GM12865 (cell line): ENCODE measurements at regions not wholly inside any gene's neighbourhood (a gene's known extent, or its start where the extent isn't known, plus 50 kb on each side); places are given as distances from the start of the nearest gene placed in this dataset.

Source experiments
- DNase-seq: peaks from one replicate; pipeline ENCODE4 v3.0.0; 2010; ENCODE audit warnings: low read depth
- H3K4me3 ChIP-seq: 2 replicates; pipeline ENCODE4 v1.5.1; 2011; ENCODE audit warnings: mild to moderate bottlenecking, low read depth, low read length, control low read depth
- CTCF ChIP-seq: IDR thresholded peaks from 2 replicates; pipeline ENCODE4 v1.5.1; 2011; ENCODE audit warnings: low read length, control low read depth, low read depth, inconsistent platforms; ENCODE audit not compliant: insufficient read depth; ENCODE audit errors: missing control alignments

DNA sequence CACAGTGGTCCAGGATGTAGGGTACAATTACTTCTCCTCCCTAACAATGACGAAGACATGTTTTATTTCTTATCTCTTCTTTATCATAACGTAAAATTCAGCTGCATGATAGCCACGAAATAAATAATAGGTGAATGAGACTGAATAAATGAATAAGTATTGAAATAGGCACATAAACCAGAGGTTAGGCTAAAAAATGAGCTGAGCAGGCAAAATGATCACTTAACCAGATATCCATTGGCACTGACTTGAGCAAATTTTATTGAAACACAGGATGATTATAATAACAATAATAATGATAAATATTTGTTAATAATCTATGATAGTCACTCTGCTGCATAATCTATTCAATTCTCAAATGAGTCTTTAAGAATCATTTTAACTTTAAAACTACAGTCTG is 506.9 kb upstream of the ZNF804A start:
- TF ChIP-seq CTCF: no peak
- DNase-seq: no peak

DNA sequence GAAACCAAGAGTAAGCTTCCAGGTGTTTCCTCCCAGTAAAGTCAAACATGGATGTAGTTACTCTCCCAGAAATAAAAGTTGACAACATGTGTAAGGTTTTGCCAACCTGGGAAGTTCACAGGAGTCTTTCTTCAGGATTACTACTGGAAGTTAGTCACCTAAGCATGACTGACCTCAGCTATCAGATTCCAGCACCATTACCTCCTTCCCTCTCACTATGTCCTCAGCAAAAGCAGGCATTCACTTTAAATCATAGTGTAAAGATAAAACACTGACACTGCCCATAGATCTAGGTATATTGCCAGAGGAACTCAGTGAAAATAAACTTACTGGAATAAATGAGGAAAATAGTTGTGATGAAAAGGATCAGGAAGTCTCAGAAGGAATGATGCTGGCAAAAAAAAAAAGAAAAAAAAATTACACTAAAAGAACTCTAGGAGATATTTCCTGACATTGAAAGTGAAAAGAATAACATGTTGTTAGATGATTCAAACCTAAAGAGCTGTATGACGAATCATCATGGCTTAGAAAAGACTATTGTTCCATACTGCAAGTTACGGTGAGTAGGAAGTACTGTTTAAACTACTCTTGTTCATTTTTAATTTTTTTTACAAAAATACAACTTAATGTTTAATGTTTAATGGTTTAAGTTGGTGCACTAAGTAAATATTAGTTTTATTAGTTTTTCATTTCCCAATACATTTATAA is 484.5 kb upstream of the ZNF804A start:
- DNase-seq: no peak
- no peak for TF ChIP-seq CTCF
- H3K4me3 ChIP-seq: no peak overlapping the region

More for the DNA sequence above, 506.9 kb upstream of the ZNF804A start:
- H3K4me3 ChIP-seq: no peak overlapping the region

GRCh38 chr2:184114439-184114838 is 483.9 kb upstream of the ZNF804A start:
- no peak for TF ChIP-seq CTCF
- no peak for DNase-seq
- no peak overlapping the region for H3K4me3 ChIP-seq

GRCh38 chr2:184119989-184120800 is 478.1 kb upstream of the ZNF804A start:
- H3K4me3 ChIP-seq: no peak overlapping the region
- no peak for TF ChIP-seq CTCF
- DNase-seq: no peak

GRCh38 chr2:184125867-184126266 is 472.5 kb upstream of the ZNF804A start:
- TF ChIP-seq CTCF: no peak
- DNase-seq: no peak
- H3K4me3 ChIP-seq: no peak overlapping the region

- no peak for TF ChIP-seq CTCF
- no peak overlapping the region for H3K4me3 ChIP-seq
- DNase-seq: no peak
Observed at GRCh38 chr2:184129073-184129472, 469.3 kb upstream of the ZNF804A start.
